ENCODE measurements at regions not wholly inside any gene's neighbourhood (a gene's known extent, or its start where the extent isn't known, plus 50 kb on each side); places are given as distances from the start of the nearest gene placed in this dataset.

DNA sequence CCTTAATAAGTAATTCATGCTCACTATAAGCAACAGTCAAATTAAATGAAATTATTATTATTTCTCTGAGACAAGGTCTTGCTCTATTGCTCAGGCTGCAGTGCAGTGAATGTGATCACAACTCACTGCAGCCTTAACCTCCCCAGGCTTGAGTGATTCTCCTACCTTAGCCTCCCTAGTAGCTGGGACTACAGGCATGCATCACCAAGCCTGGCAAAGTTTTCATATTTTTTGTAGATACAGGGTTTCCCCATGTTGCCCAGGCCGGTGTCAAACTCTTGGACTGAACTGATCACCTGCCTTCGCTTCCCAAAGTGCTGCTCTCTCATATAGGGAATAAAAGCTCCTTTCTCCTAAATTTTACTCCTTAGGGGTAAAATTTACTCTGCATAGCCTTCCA, 74.9 kb upstream of the GAREM1 start:
- TF ChIP-seq POLR2A (IDR thresholded peaks at IDR 0.05; ENCODE audit: low read depth, low read length), result no peak
- TF ChIP-seq, protein P1, sequence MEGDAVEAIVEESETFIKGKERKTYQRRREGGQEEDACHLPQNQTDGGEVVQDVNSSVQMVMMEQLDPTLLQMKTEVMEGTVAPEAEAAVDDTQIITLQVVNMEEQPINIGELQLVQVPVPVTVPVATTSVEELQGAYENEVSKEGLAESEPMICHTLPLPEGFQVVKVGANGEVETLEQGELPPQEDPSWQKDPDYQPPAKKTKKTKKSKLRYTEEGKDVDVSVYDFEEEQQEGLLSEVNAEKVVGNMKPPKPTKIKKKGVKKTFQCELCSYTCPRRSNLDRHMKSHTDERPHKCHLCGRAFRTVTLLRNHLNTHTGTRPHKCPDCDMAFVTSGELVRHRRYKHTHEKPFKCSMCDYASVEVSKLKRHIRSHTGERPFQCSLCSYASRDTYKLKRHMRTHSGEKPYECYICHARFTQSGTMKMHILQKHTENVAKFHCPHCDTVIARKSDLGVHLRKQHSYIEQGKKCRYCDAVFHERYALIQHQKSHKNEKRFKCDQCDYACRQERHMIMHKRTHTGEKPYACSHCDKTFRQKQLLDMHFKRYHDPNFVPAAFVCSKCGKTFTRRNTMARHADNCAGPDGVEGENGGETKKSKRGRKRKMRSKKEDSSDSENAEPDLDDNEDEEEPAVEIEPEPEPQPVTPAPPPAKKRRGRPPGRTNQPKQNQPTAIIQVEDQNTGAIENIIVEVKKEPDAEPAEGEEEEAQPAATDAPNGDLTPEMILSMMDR (IDR thresholded peaks at IDR 0.05; ENCODE audit: extremely low read depth in 1 of 2, insufficient read depth in 1 of 2, low read depth in 1 of 2, low read length in 2 of 2), result no peak

Measured in endothelial cell of umbilical vein (primary cell).